HG03135 (cell line): ENCODE measurements at regions not wholly inside any gene's neighbourhood (a gene's known extent, or its start where the extent isn't known, plus 50 kb on each side); places are given as distances from the start of the nearest gene placed in this dataset.

Experiments
- ATAC-seq: cut with Tn5 transposase; IDR thresholded peaks from one replicate; pipeline ENCODE4 v1.9.1; 2021; ENCODE audit warnings: mild to moderate bottlenecking, moderate library complexity; ENCODE audit not compliant: unreplicated experiment

GRCh38 chr16:79748629-79749028 is 148.1 kb upstream of the MAF start:
- ATAC-seq = no peak

- ATAC-seq = no peak
Observed at GRCh38 chr16:79747688-79748087, 147.2 kb upstream of the MAF start.

- ATAC-seq = no peak
Observed at GRCh38 chr16:79740252-79740651, 139.7 kb upstream of the MAF start.

- ATAC-seq = no peak
Observed at GRCh38 chr16:79735271-79735670, 134.7 kb upstream of the MAF start.

GRCh38 chr16:79734721-79735120 is 134.2 kb upstream of the MAF start:
- no peak for ATAC-seq

- ATAC-seq = no peak
Observed at GRCh38 chr16:79728923-79729240, 128.3 kb upstream of the MAF start.

- no peak for ATAC-seq
Observed at GRCh38 chr16:79728048-79728922, 127.7 kb upstream of the MAF start.

DNA sequence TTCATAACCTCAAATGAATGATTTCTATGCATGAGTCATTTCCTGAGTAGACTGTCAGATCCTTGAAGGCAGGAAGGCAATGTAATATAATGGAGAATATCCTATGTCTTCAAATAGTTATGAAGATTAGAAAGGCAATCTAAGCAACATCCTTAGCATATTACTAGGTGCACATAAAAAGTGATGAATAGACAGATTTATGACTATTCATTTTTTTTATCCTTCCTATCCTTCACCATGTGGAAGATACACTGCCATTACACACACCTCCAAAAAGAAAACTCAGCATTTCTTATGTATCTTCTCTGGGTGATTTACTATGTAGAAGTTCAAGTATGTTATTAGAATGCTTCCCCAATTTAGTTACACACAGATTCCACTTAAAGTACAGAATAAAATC is 126.4 kb upstream of the MAF start:
- ATAC-seq = no peak

GRCh38 chr16:79725051-79725450 is 124.5 kb upstream of the MAF start:
- no peak for ATAC-seq

GRCh38 chr16:79723583-79724168 is 123.1 kb upstream of the MAF start:
- no peak for ATAC-seq

DNA sequence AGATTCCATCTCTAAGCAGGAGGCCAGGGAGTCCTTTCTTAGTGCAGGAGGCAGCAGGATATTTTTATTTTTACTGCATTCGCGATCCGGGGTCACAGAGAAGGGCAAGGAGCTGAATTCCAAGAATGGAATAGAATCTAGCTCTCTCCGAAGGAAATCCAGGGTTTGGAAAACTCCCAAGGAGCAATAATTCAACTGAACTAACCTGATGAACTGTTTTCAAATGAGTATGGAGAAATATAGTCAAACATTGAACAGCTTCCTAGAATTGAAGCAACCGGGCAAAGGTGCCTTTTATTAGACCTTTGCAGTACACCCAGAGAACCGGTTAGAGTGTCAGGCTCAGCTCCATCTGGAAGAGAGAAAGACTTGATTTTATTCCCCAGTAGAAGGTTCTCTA is 120.7 kb upstream of the MAF start:
- ATAC-seq = no peak

- ATAC-seq = no peak
Observed at GRCh38 chr16:79717333-79718137, 117.0 kb upstream of the MAF start.

DNA sequence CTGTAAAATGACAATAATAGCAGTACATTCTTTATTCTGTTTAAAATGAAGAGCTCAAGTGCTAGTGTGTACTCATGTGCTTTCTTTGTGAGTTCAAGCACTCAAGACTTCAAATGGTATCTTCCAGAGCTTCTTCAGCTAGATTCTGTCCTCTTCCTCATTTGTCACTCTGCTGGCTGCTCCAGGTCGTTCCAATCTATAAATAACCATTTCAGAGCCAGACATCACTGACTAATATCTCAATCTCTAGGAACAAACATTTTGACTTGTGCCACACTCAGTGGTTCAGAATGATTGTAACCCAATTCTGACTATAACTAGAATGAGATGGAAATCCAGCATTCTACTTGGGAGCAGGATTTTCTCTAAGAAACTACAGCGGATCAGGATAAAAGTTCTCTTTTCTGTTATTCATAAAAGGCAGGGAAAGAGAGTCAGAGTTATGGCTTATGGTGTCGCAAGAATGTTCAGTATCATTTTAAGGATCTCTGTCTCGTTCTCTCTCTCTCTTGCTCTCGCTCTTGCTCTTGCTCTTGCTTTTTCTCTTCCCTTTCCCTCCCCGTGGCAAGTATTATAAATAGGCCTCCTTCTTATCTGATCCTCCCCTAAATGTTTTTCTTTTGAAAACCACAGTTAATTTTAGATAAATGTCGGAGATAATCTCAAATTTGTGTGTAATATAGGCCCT is 116.3 kb upstream of the MAF start:
- ATAC-seq = no peak

DNA sequence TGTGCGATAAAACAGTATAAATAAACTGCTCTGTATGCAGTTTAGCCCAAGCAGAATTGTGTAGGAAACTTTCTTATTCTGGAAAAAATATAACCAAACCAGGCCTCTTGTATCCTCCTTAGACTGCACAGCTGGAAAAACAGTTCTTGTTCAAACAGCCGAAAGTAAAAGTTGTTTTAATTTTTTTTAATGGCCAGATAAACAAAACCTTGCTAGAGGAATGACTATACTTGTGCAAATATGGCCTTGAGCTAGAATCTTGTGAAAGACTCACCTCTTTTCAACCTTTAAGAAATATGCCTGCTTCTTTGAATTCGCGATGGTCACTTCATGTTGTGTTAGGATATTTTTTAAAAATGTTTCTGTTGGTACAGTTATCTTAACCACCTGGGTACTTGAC is 114.5 kb upstream of the MAF start:
- ATAC-seq = no peak

DNA sequence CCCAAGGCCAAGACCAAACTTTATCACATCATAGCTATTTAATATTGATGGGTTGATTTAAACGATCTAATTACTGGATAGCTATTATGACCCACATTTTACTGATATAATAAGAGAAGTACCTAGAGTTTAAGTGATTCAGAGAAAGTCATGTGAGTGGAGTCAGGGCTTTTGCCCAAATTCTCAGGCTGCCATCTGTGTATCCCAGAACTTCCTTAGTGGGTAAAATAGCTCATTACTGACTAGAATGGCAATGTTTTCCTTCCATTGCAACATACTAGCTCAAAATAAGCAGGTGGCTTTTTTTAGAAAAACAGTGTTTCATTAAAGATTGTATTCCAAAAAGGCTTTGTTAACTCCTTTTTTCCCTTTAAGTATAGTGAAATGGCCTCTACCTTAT is 113.9 kb upstream of the MAF start:
- no peak for ATAC-seq

GRCh38 chr16:79713609-79714309 is 113.2 kb upstream of the MAF start:
- ATAC-seq = no peak

- ATAC-seq = no peak
Observed at GRCh38 chr16:79712276-79712675, 111.7 kb upstream of the MAF start.

DNA sequence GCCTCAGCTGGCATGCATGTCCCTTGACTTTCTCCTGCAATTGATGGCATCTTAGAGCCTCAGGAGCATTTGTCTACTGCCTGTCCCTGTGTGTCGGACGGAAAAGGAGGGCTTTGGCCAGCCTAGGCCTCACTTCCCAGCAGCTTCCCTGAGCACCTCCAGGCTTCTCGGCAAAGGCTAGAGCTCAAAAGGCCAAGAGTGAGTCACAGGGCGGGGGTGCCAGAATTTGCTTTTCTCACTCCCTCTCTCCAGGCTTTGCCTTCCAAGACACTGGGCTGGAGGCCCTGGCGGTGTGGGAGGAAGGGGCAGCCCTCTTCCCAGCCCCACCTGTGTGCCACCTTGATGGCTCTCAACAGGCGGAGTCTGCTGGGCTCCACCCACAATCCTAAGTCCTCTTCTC is 107.3 kb upstream of the MAF start:
- ATAC-seq = no peak

GRCh38 chr16:79703066-79703465 is 102.5 kb upstream of the MAF start:
- ATAC-seq = no peak

GRCh38 chr16:79698341-79698753 is 97.8 kb upstream of the MAF start:
- ATAC-seq = no peak
